ENCODE measurements at regions not wholly inside any gene's neighbourhood (a gene's known extent, or its start where the extent isn't known, plus 50 kb on each side); places are given as distances from the start of the nearest gene placed in this dataset.

- TF ChIP-seq FOXP2 (optimal IDR thresholded peaks at IDR 0.05; ENCODE audit: borderline replicate concordance, extremely low read depth, extremely low read length, insufficient read depth) (no peak), REST (IDR thresholded peaks at IDR 0.05; ENCODE audit: insufficient read depth in 1 of 2, low read depth in 2 of 2, low read length in 2 of 2) (no peak), POLR2AphosphoS5 (IDR thresholded peaks at IDR 0.05; ENCODE audit: low read depth, low read length) (no peak), TAF1 (IDR thresholded peaks at IDR 0.05; ENCODE audit: borderline replicate concordance, insufficient read depth, low read length) (no peak), SIN3A (IDR thresholded peaks at IDR 0.05; ENCODE audit: borderline replicate concordance, insufficient read depth, low read length) (no peak)
Observed at GRCh38 chr13:39233519-39233918, 195.3 kb downstream of the NHLRC3 start.
